Upper lobe of left lung (tissue), 4 donors: ENCODE measurements at regions not wholly inside any gene's neighbourhood (a gene's known extent, or its start where the extent isn't known, plus 50 kb on each side); places are given as distances from the start of the nearest gene placed in this dataset.

Experiments used
- CTCF ChIP-seq, 6 experiments: fragments of 450-650 bp in 4 of 6; fragments of 200-600 bp in 2 of 6; sonication (generic) in 2 of 6; IDR thresholded peaks; one replicate each; pipeline ENCODE4 v1.5.1; 2016 to 2019; ENCODE audit warnings: antibody characterized with exemption in 6 of 6
- POLR2A ChIP-seq, 4 donors: fragments of 450-650 bp; IDR thresholded peaks; one replicate each; pipeline ENCODE4 v1.5.1; 2016 to 2017; ENCODE audit warnings: antibody characterized with exemption in 4 of 4, mild to moderate bottlenecking in 2 of 4
- POLR2AphosphoS5 ChIP-seq, 2 donors: sonication (generic); formaldehyde crosslinking; IDR thresholded peaks; one replicate each; pipeline ENCODE4 v1.5.1; 2017; ENCODE audit warnings: antibody characterized with exemption in 2 of 2

GRCh38 chr16:64700628-64701027 lies 421.2 kb downstream of the CDH11 start:
- no peak for TF ChIP-seq CTCF (IDR thresholded peaks at IDR 0.05)
- TF ChIP-seq POLR2A (IDR thresholded peaks at IDR 0.05) = no peak
- TF ChIP-seq POLR2AphosphoS5 (IDR thresholded peaks at IDR 0.05) = no peak
